Uterus (tissue), 2 donors: ENCODE measurements at regions not wholly inside any gene's neighbourhood (a gene's known extent, or its start where the extent isn't known, plus 50 kb on each side); places are given as distances from the start of the nearest gene placed in this dataset.

Source experiments
- CTCF ChIP-seq, 4 experiments: fragments of 200-600 bp in 2 of 4; fragments of 450-650 bp in 2 of 4; sonication (generic) in 2 of 4; IDR thresholded peaks; one replicate each; pipeline ENCODE4 v1.5.1; 2016 to 2019; ENCODE audit warnings: antibody characterized with exemption in 4 of 4, mild to moderate bottlenecking in 2 of 4, moderate library complexity in 1 of 4
- POLR2A ChIP-seq, 2 donors: fragments of 450-650 bp; IDR thresholded peaks; one replicate each; pipeline ENCODE4 v1.6.1; 2016; ENCODE audit warnings: antibody characterized with exemption in 2 of 2, mild to moderate bottlenecking in 1 of 2, moderate library complexity in 1 of 2

- TF ChIP-seq CTCF (IDR thresholded peaks at IDR 0.05) (no peak), POLR2A (IDR thresholded peaks at IDR 0.05) (no peak)
Measured at GRCh38 chr11:119839476-119840133, 110.6 kb upstream of the NECTIN1 start.
